ENCODE measurements at regions not wholly inside any gene's neighbourhood (a gene's known extent, or its start where the extent isn't known, plus 50 kb on each side); places are given as distances from the start of the nearest gene placed in this dataset.
"Not testable (repeated sequence)": the region's sequence is repeated elsewhere in the genome, so short reads cannot be mapped to it uniquely, and the experiment has no call there.

- no peak for ATAC-seq
- intact Hi-C loops (cut with DNase I), result no loop called here
- no peaks in the 10 kb centered on the region for H3K4me1 ChIP-seq
- H3K27me3 ChIP-seq, result no peaks in the 10 kb centered on the region
- no peaks in the 10 kb centered on the region for H3K36me3 ChIP-seq
- FAIRE-seq, result no peak
- no peaks in the 10 kb centered on the region for H3K9me3 ChIP-seq
- no peak overlapping the region for H3K27ac ChIP-seq
- no peak for TF ChIP-seq CTCF (IDR thresholded peaks at IDR 0.05)
- DNase-seq, result no peak
- no peak overlapping the region for H3K4me3 ChIP-seq
Observed at GRCh38 chrX:77061022-77061421, 386.2 kb upstream of the FGF16 start.

DNA sequence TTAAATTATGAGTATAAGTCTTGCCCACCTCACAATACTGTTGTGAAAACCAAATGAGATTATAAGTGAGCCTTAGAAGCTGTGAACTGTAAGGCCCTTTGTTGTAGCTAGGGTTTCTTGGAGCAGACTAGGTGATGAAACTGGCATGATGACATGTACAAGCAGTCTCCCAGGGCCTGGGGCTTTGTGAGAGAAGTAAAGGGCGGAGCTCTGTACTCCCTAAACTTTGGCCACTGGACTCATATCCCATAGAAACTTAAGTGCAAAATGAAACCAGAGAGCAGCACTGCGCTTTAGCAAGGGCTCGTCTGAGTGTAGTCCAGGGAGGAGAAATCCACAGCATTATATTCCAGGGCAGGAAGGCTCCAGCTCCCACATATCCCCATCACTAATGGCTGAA is 385.6 kb upstream of the FGF16 start:
- no peak for TF ChIP-seq CTCF (IDR thresholded peaks at IDR 0.05)
- ATAC-seq (no peak), FAIRE-seq (no peak), DNase-seq (no peak)
- Histone ChIP-seq H3K9me3 (no peaks in the 10 kb centered on the region), H3K4me3 (no peak overlapping the region), H3K4me1 (no peaks in the 10 kb centered on the region), H3K27me3 (no peaks in the 10 kb centered on the region), H3K27ac (no peak overlapping the region), H3K36me3 (no peaks in the 10 kb centered on the region)
- intact Hi-C loops (cut with DNase I), result no loop called here
- 43 to 50% methylated on average over 3 of the region's 3 CpGs for WGBS, 2 donors

- intact Hi-C loops (cut with DNase I), result no loop called here
- no peak for ATAC-seq
- 58 to 61% methylated on average over 11 of the region's 11 CpGs for WGBS, 2 donors
- no peak for TF ChIP-seq CTCF (IDR thresholded peaks at IDR 0.05)
- Histone ChIP-seq H3K4me3 (no peak overlapping the region), H3K27me3 (peaks cover 0 to 4% (median 0%) of the 10 kb centered on the region in 4 donors), H3K4me1 (no peaks in the 10 kb centered on the region), H3K9me3 (no peaks in the 10 kb centered on the region), H3K36me3 (no peaks in the 10 kb centered on the region), H3K27ac (no peak overlapping the region)
- FAIRE-seq, result no peak
- no peak for DNase-seq
Observed at GRCh38 chrX:77065896-77066295, 381.3 kb upstream of the FGF16 start.

- intact Hi-C loops (cut with DNase I), result no loop called here
- H3K4me1 ChIP-seq, result no peaks in the 10 kb centered on the region
- H3K27ac ChIP-seq, result no peak overlapping the region
- H3K9me3 ChIP-seq, result no peaks in the 10 kb centered on the region
- ATAC-seq, result no peak
- H3K36me3 ChIP-seq, result no peaks in the 10 kb centered on the region
- H3K27me3 ChIP-seq, result peaks cover 0 to 4% (median 0%) of the 10 kb centered on the region in 4 donors
- 13 to 18% methylated on average over 3 of the region's 3 CpGs for WGBS, 2 donors
- TF ChIP-seq CTCF (IDR thresholded peaks at IDR 0.05), result no peak
- no peak overlapping the region for H3K4me3 ChIP-seq
- DNase-seq, result no peak
- FAIRE-seq, result no peak
Observed at GRCh38 chrX:77070202-77070918, 376.8 kb upstream of the FGF16 start.

DNA sequence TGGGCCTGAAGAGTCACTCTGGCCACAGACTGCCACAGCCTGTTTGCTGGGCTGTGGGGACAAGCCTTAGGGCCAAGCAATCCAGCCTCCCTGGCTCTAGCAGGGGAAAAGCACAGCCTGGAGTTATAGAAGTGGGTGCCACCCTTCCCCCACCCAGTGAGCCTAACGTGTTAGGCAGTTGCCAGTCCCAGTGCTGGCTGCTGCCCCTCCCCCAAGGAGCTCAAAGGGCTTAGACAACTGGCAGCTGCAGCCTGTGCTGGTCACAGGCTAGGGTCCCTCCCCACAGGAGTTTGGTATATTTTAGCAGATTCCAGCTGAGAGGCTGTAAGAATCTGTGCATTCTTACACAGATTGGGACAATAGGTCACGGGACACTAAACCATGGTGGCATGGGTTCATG is 370.3 kb upstream of the FGF16 start:
- Histone ChIP-seq H3K27me3 (no peaks in the 10 kb centered on the region), H3K36me3 (no peaks in the 10 kb centered on the region), H3K4me3 (no peak overlapping the region), H3K9me3 (no peaks in the 10 kb centered on the region), H3K27ac (no peak overlapping the region), H3K4me1 (no peaks in the 10 kb centered on the region)
- intact Hi-C loops (cut with DNase I), result no loop called here
- ATAC-seq, result no peak
- TF ChIP-seq CTCF (IDR thresholded peaks at IDR 0.05), result no peak
- 28 to 36% methylated on average over 2 of the region's 2 CpGs for WGBS, 2 donors
- no peak for DNase-seq
- no peak for FAIRE-seq

GRCh38 chrX:77081237-77081636 is 366.0 kb upstream of the FGF16 start:
- intact Hi-C loops (cut with DNase I); H3K4me1 ChIP-seq; H3K27me3 ChIP-seq; H3K9me3 ChIP-seq; H3K36me3 ChIP-seq; FAIRE-seq; DNase-seq; ATAC-seq; H3K27ac ChIP-seq; H3K4me3 ChIP-seq: not testable (repeated sequence)
- 73 to 77% methylated on average over 3 of the region's 3 CpGs for WGBS, 2 donors

All from pancreas (tissue), 10 donors.